ENCODE measurements at regions not wholly inside any gene's neighbourhood (a gene's known extent, or its start where the extent isn't known, plus 50 kb on each side); places are given as distances from the start of the nearest gene placed in this dataset.

DNA sequence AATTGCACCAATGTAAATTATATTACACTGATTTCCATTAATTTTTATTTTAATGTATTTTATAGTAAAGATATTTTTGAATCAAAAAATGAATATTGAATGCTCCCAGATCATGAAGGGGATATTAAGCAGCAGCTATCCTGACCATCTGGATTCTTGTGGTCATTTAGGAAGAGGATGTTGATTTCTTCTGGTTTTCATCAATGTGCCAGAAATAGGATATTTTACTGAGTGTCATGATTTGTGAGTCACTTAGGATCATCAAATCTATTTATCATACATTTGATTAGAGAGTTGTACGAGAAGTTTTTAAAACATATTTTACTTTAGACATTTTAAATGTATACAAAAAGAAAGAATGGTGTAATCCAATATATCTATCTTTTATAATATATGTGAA lies 366.3 kb upstream of the CHRM2 start:
- Histone ChIP-seq H2AFZ (ENCODE audit: low read depth, low read length) (no peak overlapping the region), H4K20me1 (ENCODE audit: insufficient read depth, low read length) (no peaks in the 10 kb centered on the region), H3K4me3 (ENCODE audit: insufficient read depth, low read depth, low read length) (no peak overlapping the region), H3K79me2 (ENCODE audit: insufficient read depth, low read length) (no peaks in the 10 kb centered on the region), H3K9ac (ENCODE audit: low read length) (no peak overlapping the region), H3K9me3 (ENCODE audit: insufficient read depth, low read depth, low read length) (no peaks in the 10 kb centered on the region), H3K27me3 (ENCODE audit: insufficient read depth, low read length) (no peaks in the 10 kb centered on the region), H3K4me2 (ENCODE audit: low read length) (no peak overlapping the region), H3K27ac (ENCODE audit: low read depth, low read length) (no peak overlapping the region), H3K4me1 (ENCODE audit: insufficient read depth, low read length) (no peaks in the 10 kb centered on the region), H3K36me3 (ENCODE audit: insufficient read depth, low read length) (no peaks in the 10 kb centered on the region)
- DNase-seq (ENCODE audit: low read depth) (peak; percentile 4), FAIRE-seq (no peak)
- H3K27ac Mint-ChIP-seq (ENCODE audit: unreplicated experiment) = no peak overlapping the region
- TF ChIP-seq, protein P1, sequence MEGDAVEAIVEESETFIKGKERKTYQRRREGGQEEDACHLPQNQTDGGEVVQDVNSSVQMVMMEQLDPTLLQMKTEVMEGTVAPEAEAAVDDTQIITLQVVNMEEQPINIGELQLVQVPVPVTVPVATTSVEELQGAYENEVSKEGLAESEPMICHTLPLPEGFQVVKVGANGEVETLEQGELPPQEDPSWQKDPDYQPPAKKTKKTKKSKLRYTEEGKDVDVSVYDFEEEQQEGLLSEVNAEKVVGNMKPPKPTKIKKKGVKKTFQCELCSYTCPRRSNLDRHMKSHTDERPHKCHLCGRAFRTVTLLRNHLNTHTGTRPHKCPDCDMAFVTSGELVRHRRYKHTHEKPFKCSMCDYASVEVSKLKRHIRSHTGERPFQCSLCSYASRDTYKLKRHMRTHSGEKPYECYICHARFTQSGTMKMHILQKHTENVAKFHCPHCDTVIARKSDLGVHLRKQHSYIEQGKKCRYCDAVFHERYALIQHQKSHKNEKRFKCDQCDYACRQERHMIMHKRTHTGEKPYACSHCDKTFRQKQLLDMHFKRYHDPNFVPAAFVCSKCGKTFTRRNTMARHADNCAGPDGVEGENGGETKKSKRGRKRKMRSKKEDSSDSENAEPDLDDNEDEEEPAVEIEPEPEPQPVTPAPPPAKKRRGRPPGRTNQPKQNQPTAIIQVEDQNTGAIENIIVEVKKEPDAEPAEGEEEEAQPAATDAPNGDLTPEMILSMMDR (IDR thresholded peaks at IDR 0.05; ENCODE audit: insufficient read depth, low read depth, low read length) = no peak
- no peak for TF ChIP-seq EZH2 (IDR thresholded peaks at IDR 0.05; ENCODE audit: insufficient read depth, low read length)
- H3K4me1 Mint-ChIP-seq (ENCODE audit: low read depth, unreplicated experiment) = no peaks in the 10 kb centered on the region
- no peaks in the 10 kb centered on the region for H3K9me3 Mint-ChIP-seq (ENCODE audit: unreplicated experiment)
- H3K36me3 Mint-ChIP-seq (ENCODE audit: low read depth, unreplicated experiment) = no peaks in the 10 kb centered on the region
- H3K4me3 Mint-ChIP-seq (ENCODE audit: unreplicated experiment) = no peak overlapping the region
- H3K27me3 Mint-ChIP-seq (ENCODE audit: low read depth, unreplicated experiment) = no peaks in the 10 kb centered on the region

DNA sequence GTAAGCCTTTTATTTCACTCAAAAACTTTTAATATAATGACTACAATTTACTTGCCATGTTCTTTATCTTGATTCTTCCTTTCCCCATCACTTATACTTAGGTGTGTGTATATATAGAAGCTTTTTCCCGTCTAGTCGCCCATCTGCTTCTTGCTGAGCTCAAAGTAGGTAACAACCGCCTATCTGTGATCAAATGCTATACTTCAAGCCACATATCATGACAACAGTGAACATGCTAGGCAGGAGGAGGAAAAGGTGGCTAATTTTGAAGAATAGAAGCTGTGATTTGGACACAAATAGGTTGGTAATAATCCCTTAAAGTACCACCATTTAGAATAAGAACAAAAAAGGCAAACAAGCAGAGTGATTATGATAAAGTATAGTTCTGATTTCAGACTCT lies 367.3 kb upstream of the CHRM2 start:
- no peaks in the 10 kb centered on the region for H3K36me3 Mint-ChIP-seq (ENCODE audit: low read depth, unreplicated experiment)
- no peaks in the 10 kb centered on the region for H3K36me3 ChIP-seq (ENCODE audit: insufficient read depth, low read length)

DNA sequence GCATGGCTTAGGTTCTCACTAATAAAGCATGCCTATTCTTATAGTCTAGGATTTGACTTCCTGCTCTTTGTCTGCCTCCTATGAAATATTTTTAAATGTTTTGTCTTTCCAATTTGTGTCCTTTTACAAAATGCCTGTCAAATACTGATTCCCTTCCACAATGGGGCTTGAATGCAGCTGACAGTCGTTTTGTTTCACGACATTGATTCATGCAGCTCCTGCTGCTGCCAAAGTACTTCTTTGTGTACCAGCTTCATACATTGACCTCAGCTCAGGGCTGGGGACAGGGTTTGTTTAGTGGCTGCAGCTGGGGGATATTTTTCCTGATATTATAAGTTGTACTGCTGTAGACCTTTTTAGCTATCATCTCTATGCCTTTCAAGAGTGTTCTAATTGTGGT lies 371.9 kb upstream of the CHRM2 start:
- H3K27me3 ChIP-seq (ENCODE audit: insufficient read depth, low read length) = no peaks in the 10 kb centered on the region
- H4K20me1 ChIP-seq (ENCODE audit: insufficient read depth, low read length) = no peaks in the 10 kb centered on the region
- H2AFZ ChIP-seq (ENCODE audit: low read depth, low read length) = no peak overlapping the region
- H3K4me3 Mint-ChIP-seq (ENCODE audit: unreplicated experiment) = no peak overlapping the region
- no peak overlapping the region for H3K27ac Mint-ChIP-seq (ENCODE audit: unreplicated experiment)
- no peaks in the 10 kb centered on the region for H3K9me3 ChIP-seq (ENCODE audit: insufficient read depth, low read depth, low read length)
- H3K4me1 Mint-ChIP-seq (ENCODE audit: low read depth, unreplicated experiment) = no peaks in the 10 kb centered on the region
- FAIRE-seq (no peak), DNase-seq (ENCODE audit: low read depth) (no peak)
- no peak overlapping the region for H3K4me2 ChIP-seq (ENCODE audit: low read length)
- no peaks in the 10 kb centered on the region for H3K79me2 ChIP-seq (ENCODE audit: insufficient read depth, low read length)
- no peak overlapping the region for H3K27ac ChIP-seq (ENCODE audit: low read depth, low read length)
- no peaks in the 10 kb centered on the region for H3K27me3 Mint-ChIP-seq (ENCODE audit: low read depth, unreplicated experiment)
- no peaks in the 10 kb centered on the region for H3K36me3 Mint-ChIP-seq (ENCODE audit: low read depth, unreplicated experiment)
- no peaks in the 10 kb centered on the region for H3K4me1 ChIP-seq (ENCODE audit: insufficient read depth, low read length)
- no peak overlapping the region for H3K9ac ChIP-seq (ENCODE audit: low read length)
- no peak overlapping the region for H3K4me3 ChIP-seq (ENCODE audit: insufficient read depth, low read depth, low read length)
- TF ChIP-seq, protein P1 (IDR thresholded peaks at IDR 0.05; ENCODE audit: insufficient read depth, low read depth, low read length) = no peak
- no peak for TF ChIP-seq EZH2 (IDR thresholded peaks at IDR 0.05; ENCODE audit: insufficient read depth, low read length)
- H3K36me3 ChIP-seq (ENCODE audit: insufficient read depth, low read length) = no peaks in the 10 kb centered on the region
- no peaks in the 10 kb centered on the region for H3K9me3 Mint-ChIP-seq (ENCODE audit: unreplicated experiment)

More for the DNA sequence above, 367.3 kb upstream of the CHRM2 start:
- no peaks in the 10 kb centered on the region for H3K4me1 ChIP-seq (ENCODE audit: insufficient read depth, low read length)
- Mint-ChIP-seq H3K27me3 (ENCODE audit: low read depth, unreplicated experiment) (no peaks in the 10 kb centered on the region), H3K4me3 (ENCODE audit: unreplicated experiment) (no peak overlapping the region), H3K4me1 (ENCODE audit: low read depth, unreplicated experiment) (no peaks in the 10 kb centered on the region), H3K9me3 (ENCODE audit: unreplicated experiment) (no peaks in the 10 kb centered on the region), H3K27ac (ENCODE audit: unreplicated experiment) (no peak overlapping the region)
- H2AFZ ChIP-seq (ENCODE audit: low read depth, low read length) = no peak overlapping the region
- no peaks in the 10 kb centered on the region for H3K79me2 ChIP-seq (ENCODE audit: insufficient read depth, low read length)
- no peak overlapping the region for H3K27ac ChIP-seq (ENCODE audit: low read depth, low read length)
- H3K9me3 ChIP-seq (ENCODE audit: insufficient read depth, low read depth, low read length) = no peaks in the 10 kb centered on the region
- FAIRE-seq (no peak), DNase-seq (ENCODE audit: low read depth) (no peak)
- no peaks in the 10 kb centered on the region for H4K20me1 ChIP-seq (ENCODE audit: insufficient read depth, low read length)
- no peak overlapping the region for H3K9ac ChIP-seq (ENCODE audit: low read length)
- no peak overlapping the region for H3K4me2 ChIP-seq (ENCODE audit: low read length)
- TF ChIP-seq, protein P1 (IDR thresholded peaks at IDR 0.05; ENCODE audit: insufficient read depth, low read depth, low read length) = no peak
- no peak for TF ChIP-seq EZH2 (IDR thresholded peaks at IDR 0.05; ENCODE audit: insufficient read depth, low read length)
- no peaks in the 10 kb centered on the region for H3K27me3 ChIP-seq (ENCODE audit: insufficient read depth, low read length)
- no peak overlapping the region for H3K4me3 ChIP-seq (ENCODE audit: insufficient read depth, low read depth, low read length)
